ENCODE measurements at regions not wholly inside any gene's neighbourhood (a gene's known extent, or its start where the extent isn't known, plus 50 kb on each side); places are given as distances from the start of the nearest gene placed in this dataset.

DNA sequence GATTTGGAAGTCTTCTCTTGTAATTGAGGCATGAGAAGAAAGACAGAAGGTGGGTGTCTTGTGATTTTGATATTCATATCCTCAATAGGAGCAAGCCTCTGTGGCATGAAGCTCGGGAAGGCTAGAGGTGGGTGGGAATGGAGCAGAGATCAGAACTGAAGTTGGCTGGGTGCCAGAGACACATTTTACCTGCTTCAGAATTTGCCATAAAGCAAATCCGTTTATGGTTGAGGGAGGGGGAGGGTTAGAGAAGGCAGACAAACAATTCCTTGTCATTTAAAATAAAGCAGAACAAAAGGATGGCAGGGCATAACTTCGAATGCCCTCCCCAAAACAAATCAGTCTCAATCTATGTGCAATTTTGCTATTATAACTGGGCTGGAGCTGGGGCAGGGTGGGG is 305.9 kb downstream of the KLF5 start:
- Histone ChIP-seq H3K9me3 (no peaks in the 10 kb centered on the region), H3K27me3 (no peaks in the 10 kb centered on the region), H3K27ac (no peak overlapping the region), H3K4me3 (no peak overlapping the region), H3K4me1 (no peaks in the 10 kb centered on the region), H3K36me3 (no peaks in the 10 kb centered on the region)
- no peak for DNase-seq (ENCODE audit: low spot score)
- TF ChIP-seq, protein P1, sequence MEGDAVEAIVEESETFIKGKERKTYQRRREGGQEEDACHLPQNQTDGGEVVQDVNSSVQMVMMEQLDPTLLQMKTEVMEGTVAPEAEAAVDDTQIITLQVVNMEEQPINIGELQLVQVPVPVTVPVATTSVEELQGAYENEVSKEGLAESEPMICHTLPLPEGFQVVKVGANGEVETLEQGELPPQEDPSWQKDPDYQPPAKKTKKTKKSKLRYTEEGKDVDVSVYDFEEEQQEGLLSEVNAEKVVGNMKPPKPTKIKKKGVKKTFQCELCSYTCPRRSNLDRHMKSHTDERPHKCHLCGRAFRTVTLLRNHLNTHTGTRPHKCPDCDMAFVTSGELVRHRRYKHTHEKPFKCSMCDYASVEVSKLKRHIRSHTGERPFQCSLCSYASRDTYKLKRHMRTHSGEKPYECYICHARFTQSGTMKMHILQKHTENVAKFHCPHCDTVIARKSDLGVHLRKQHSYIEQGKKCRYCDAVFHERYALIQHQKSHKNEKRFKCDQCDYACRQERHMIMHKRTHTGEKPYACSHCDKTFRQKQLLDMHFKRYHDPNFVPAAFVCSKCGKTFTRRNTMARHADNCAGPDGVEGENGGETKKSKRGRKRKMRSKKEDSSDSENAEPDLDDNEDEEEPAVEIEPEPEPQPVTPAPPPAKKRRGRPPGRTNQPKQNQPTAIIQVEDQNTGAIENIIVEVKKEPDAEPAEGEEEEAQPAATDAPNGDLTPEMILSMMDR (IDR thresholded peaks at IDR 0.05): no peak

DNA sequence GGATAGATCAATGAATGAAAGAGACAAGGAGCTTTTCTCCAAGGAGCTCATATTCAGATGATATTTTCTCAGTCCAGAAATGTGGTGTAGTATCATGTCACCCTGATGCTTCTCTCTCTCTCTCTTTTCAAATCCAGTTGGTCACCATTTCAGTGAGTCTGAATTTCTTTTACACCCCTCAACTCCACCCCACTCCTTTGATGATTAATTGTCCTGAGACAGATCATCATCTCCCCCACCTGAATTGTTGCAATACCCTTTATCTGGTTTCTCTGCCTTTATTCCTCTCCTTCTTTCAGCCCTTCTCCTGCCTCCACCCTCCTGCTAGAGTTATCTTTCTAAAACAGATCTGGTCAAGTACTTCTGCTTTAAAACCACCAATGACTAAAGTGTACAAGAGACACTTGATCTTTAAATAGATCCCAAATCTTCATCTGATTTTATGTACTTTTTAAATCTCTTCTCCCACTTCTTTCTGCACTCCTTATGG is 299.8 kb downstream of the KLF5 start:
- Histone ChIP-seq H3K27me3 (no peaks in the 10 kb centered on the region), H3K4me3 (no peak overlapping the region), H3K4me1 (no peaks in the 10 kb centered on the region), H3K27ac (no peak overlapping the region), H3K9me3 (no peaks in the 10 kb centered on the region), H3K36me3 (no peaks in the 10 kb centered on the region)
- no peak for DNase-seq (ENCODE audit: low spot score)
- TF ChIP-seq, protein P1 (IDR thresholded peaks at IDR 0.05): no peak

DNA sequence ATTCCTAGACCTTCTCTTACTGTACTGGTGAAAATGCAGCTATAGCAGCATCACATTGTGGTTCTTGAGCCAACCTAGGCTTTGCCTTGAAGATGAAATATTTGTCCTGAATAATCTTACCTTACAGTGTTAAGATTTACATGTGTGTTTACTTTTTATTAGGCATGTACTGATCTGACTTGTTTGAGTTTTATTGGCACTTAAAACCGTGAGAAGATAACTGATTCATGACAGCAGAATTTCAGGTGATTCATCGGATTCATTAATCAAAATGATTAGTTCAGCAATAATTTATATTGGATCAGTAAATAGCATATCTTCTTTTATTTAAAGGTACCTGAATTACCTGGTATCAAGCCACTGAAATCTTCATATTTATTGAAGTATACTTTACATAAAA is 296.3 kb downstream of the KLF5 start:
- Histone ChIP-seq H3K4me3 (no peak overlapping the region), H3K27me3 (no peaks in the 10 kb centered on the region), H3K27ac (no peak overlapping the region), H3K36me3 (no peaks in the 10 kb centered on the region), H3K9me3 (no peaks in the 10 kb centered on the region), H3K4me1 (no peaks in the 10 kb centered on the region)
- TF ChIP-seq, protein P1 (IDR thresholded peaks at IDR 0.05): no peak
- no peak for DNase-seq (ENCODE audit: low spot score)

DNA sequence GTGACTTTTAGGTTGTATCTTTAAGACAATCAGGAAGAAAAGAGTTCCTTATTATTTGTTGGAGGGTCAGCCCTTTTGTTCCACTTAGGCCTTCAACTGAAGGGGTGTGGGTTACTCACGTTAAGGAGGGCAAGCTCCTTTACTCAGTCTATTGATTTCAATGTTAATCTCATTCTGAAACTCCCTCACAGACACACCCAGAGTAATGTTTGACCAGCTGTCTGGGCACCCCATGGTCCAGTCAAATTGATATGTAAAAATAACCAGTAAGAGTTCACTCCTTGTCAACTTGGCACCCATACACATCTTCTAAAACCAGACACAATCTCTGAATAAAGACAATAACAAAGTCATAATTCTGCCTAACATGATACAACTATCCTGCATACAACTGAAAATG is 292.9 kb downstream of the KLF5 start:
- no peak for DNase-seq (ENCODE audit: low spot score)
- Histone ChIP-seq H3K4me1 (no peaks in the 10 kb centered on the region), H3K27me3 (no peaks in the 10 kb centered on the region), H3K4me3 (no peak overlapping the region), H3K27ac (no peak overlapping the region), H3K9me3 (no peaks in the 10 kb centered on the region), H3K36me3 (no peaks in the 10 kb centered on the region)
- TF ChIP-seq, protein P1 (IDR thresholded peaks at IDR 0.05): no peak

DNA sequence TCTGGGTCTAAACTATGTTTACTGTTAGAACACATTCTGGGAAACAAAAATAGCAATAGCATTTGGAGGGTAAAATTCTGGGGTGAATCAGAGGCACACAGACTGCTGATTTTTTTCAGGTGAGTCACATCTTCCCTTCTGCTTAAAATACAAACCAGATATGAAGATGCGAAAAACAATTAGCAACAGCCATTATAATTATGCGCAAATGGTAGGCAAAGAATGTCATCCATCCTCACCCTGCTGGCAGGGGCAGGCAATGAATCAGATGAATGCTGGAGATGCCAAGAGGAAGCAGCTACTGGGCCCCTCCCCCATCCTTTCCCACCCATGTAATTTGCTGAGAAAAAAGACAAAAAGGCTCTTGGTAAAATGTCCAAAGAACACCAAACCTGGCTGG is 282.9 kb downstream of the KLF5 start:
- no peak overlapping the region for H3K27ac ChIP-seq
- H3K4me1 ChIP-seq: no peaks in the 10 kb centered on the region
- DNase-seq (ENCODE audit: low spot score): no peak
- H3K36me3 ChIP-seq: no peaks in the 10 kb centered on the region
- H3K9me3 ChIP-seq: no peaks in the 10 kb centered on the region
- no peak overlapping the region for H3K4me3 ChIP-seq
- H3K27me3 ChIP-seq: no peaks in the 10 kb centered on the region
- TF ChIP-seq, protein P1 (IDR thresholded peaks at IDR 0.05): no peak

DNA sequence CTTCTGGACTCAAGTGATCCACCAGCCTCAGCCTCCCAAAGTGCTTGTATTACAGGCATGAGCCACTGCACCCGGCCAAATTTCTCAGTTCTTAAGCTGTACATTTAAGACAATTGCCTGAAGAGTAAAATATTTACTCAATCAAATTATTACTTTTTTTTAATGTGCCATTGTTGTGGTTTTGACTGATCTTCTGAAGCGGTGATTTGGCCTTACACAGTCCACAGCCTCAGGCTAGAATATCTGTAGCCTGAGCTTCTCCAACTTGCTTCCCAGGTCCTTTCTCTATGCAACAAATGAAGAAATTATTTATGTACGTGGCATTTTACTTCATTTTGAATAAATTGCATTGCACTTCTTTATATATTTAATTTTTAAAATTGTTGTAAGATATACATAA is 281.3 kb downstream of the KLF5 start:
- no peaks in the 10 kb centered on the region for H3K9me3 ChIP-seq
- TF ChIP-seq, protein P1 (IDR thresholded peaks at IDR 0.05): no peak
- H3K36me3 ChIP-seq: no peaks in the 10 kb centered on the region
- no peak for DNase-seq (ENCODE audit: low spot score)
- H3K27me3 ChIP-seq: no peaks in the 10 kb centered on the region
- H3K27ac ChIP-seq: no peak overlapping the region
- no peaks in the 10 kb centered on the region for H3K4me1 ChIP-seq
- no peak overlapping the region for H3K4me3 ChIP-seq

Data from right atrium auricular region (tissue), 2 donors.